Endothelial cell of umbilical vein (primary cell): ENCODE measurements at regions not wholly inside any gene's neighbourhood (a gene's known extent, or its start where the extent isn't known, plus 50 kb on each side); places are given as distances from the start of the nearest gene placed in this dataset.

Experiments
- BruUV-seq: library from RNA; stranded (reverse); fragments of 400-500 nt; replicated peaks from 2 replicates; lab custom pipeline; 2021; lab: Mats Ljungman, UMichigan
- CTCF ChIA-PET: fragments of 300-600, 350-600 bp; sonication (Branson Sonifier 250); formaldehyde crosslinking; loops from one replicate; lab custom pipeline; 2021; ENCODE audit warnings: antibody characterized with exemption, inconsistent platforms; lab: Charles Lee
- POLR2A ChIA-PET: fragments of 300-600, 350-600 bp; sonication (Branson Sonifier 250); formaldehyde crosslinking; loops from one replicate; lab custom pipeline; 2021; ENCODE audit warnings: antibody characterized with exemption, inconsistent platforms; lab: Charles Lee
- DNase-seq: peaks from one replicate; pipeline ENCODE4 v3.0.0-alpha.2; 2011; ENCODE audit warnings: low read depth, low spot score
- FAIRE-seq: peaks from 2 replicates; lab custom pipeline; 2011; peaks lifted over from hg19 to GRCh38; lab: Jason Lieb, UNC
- H2AFZ ChIP-seq: 2 replicates; pipeline ENCODE4 v1.6.0; 2012; ENCODE audit warnings: low read depth, low read length, control low read depth, inconsistent platforms
- H3K27ac ChIP-seq: 2 replicates; pipeline ENCODE4 v1.5.1; 2011; ENCODE audit warnings: low read depth, mild to moderate bottlenecking, control low read depth, low read length, moderate library complexity; ENCODE audit not compliant: insufficient read depth
- H3K27me3 ChIP-seq, 2 experiments: 2 replicates each; pipeline versions ENCODE4 v1.6.0 to v1.6.1; 2011; ENCODE audit warnings: low read length in 2 of 2, mixed read lengths in 1 of 2; ENCODE audit not compliant: control insufficient read depth in 2 of 2, insufficient read depth in 2 of 2
- H3K36me3 ChIP-seq, 2 experiments: 2 replicates in 1 of 2; 3 replicates in 1 of 2; pipeline ENCODE4 v1.5.1; 2011; ENCODE audit warnings: low read length in 2 of 2, mild to moderate bottlenecking in 1 of 2, moderate library complexity in 1 of 2; ENCODE audit not compliant: control insufficient read depth in 2 of 2, insufficient read depth in 2 of 2; ENCODE audit errors: extremely low read depth in 1 of 2
- H3K4me1 ChIP-seq: 3 replicates; pipeline ENCODE4 v1.5.1; 2011; ENCODE audit warnings: mild to moderate bottlenecking, low read length; ENCODE audit not compliant: control insufficient read depth, insufficient read depth; ENCODE audit errors: extremely low read depth
- H3K4me2 ChIP-seq: 2 replicates; pipeline ENCODE4 v1.6.1; 2011; ENCODE audit warnings: low read length, control low read depth, mixed read lengths; ENCODE audit not compliant: insufficient read depth
- H3K4me3 ChIP-seq, 3 experiments: fragments of 200-600 bp in 1 of 3; sonication (generic), shearing (Covaris generic) in 1 of 3; replicated peaks in 1 of 3; 2 replicates each; pipeline ENCODE4 v1.5.1; 2011 to 2016; ENCODE audit warnings: control low read depth in 3 of 3, low read length in 3 of 3, mild to moderate bottlenecking in 2 of 3, inconsistent platforms in 1 of 3, low read depth in 1 of 3, moderate library complexity in 1 of 3; ENCODE audit not compliant: insufficient read depth in 1 of 3
- H3K79me2 ChIP-seq: 2 replicates; pipeline ENCODE4 v1.6.0; 2012; ENCODE audit warnings: low read length, inconsistent platforms; ENCODE audit not compliant: control insufficient read depth, insufficient read depth
- H3K9ac ChIP-seq: replicated peaks from 2 replicates; pipeline ENCODE3; 2011; ENCODE audit warnings: low read length, control low read depth; ENCODE audit not compliant: insufficient read depth; ENCODE audit errors: extremely low read depth
- H3K9me1 ChIP-seq: replicated peaks from 3 replicates; pipeline ENCODE4 v1.6.0; 2011; ENCODE audit warnings: mild to moderate bottlenecking, low read length; ENCODE audit not compliant: control insufficient read depth, insufficient read depth; ENCODE audit errors: extremely low read depth
- H3K9me3 ChIP-seq: replicated peaks from 2 replicates; pipeline ENCODE4 v1.5.1; 2012; ENCODE audit warnings: low read length, inconsistent platforms; ENCODE audit not compliant: control insufficient read depth, insufficient read depth
- H4K20me1 ChIP-seq: replicated peaks from 2 replicates; pipeline ENCODE3; 2011; ENCODE audit warnings: mild to moderate bottlenecking, low read length; ENCODE audit not compliant: control insufficient read depth, insufficient read depth; ENCODE audit errors: extremely low read depth
- EZH2 ChIP-seq: IDR thresholded peaks from 2 replicates; pipeline ENCODE4 v1.6.1; 2012; ENCODE audit warnings: borderline replicate concordance, low read depth, mild to moderate bottlenecking, moderate library complexity, low read length, inconsistent platforms; ENCODE audit not compliant: severe bottlenecking
- FOS ChIP-seq: IDR thresholded peaks from 2 replicates; pipeline ENCODE4 v1.6.1; 2011; ENCODE audit warnings: mild to moderate bottlenecking, low read length, moderate library complexity, borderline replicate concordance; ENCODE audit not compliant: insufficient read depth
- GATA2 ChIP-seq: IDR thresholded peaks from 2 replicates; pipeline ENCODE4 v1.7.0; 2011; ENCODE audit warnings: low read depth, mild to moderate bottlenecking, moderate library complexity, mixed read lengths, low read length; ENCODE audit not compliant: insufficient read length, insufficient read depth
- JUN ChIP-seq: IDR thresholded peaks from 2 replicates; pipeline ENCODE4 v1.6.1; 2011; ENCODE audit warnings: borderline replicate concordance, low read depth; ENCODE audit not compliant: insufficient read length, insufficient read depth
- MYC ChIP-seq: IDR thresholded peaks from one replicate; pipeline ENCODE4 v1.6.1; 2011; ENCODE audit warnings: mild to moderate bottlenecking, low read depth, low read length
- POLR2A ChIP-seq: IDR thresholded peaks from 2 replicates; pipeline ENCODE4 v1.6.1; 2012; ENCODE audit warnings: low read depth, mild to moderate bottlenecking, control low read depth, low read length
- POLR2AphosphoS5 ChIP-seq: IDR thresholded peaks from 2 replicates; pipeline ENCODE4 v1.6.1; 2012; ENCODE audit warnings: low read depth, mild to moderate bottlenecking, control low read depth, low read length, moderate library complexity; ENCODE audit not compliant: insufficient read depth
- dilution Hi-C: fragments of 300-500 bp; cut with MboI; formaldehyde crosslinking; loops from one replicate; pipeline ENCODE4 v1.15.0; 2019; ENCODE audit warnings: low sequenced_read_pairs; ENCODE audit not compliant: extremely low pct_ligation_motif_present
- intact Hi-C: fragments of 100-400 bp; cut with micrococcal nuclease; formaldehyde crosslinking; loops from one replicate; pipeline ENCODE4 v1.10.0; 2022
- TF ChIP-seq, protein P1 (sequence below): IDR thresholded peaks from 2 replicates; pipeline ENCODE4 v1.6.1; 2011; ENCODE audit not compliant: insufficient read depth, insufficient read length
- TF ChIP-seq, protein P2 (sequence below), 2 donors: IDR thresholded peaks; 1 replicate in 1 of 2; 2 replicates in 1 of 2; pipeline ENCODE4 v1.5.1; 2011; ENCODE audit warnings: low read length in 2 of 2, mild to moderate bottlenecking in 2 of 2, moderate library complexity in 2 of 2, control low read depth in 1 of 2, inconsistent platforms in 1 of 2, low read depth in 1 of 2; ENCODE audit not compliant: insufficient read depth in 1 of 2; ENCODE audit errors: extremely low read depth in 1 of 2

DNA sequence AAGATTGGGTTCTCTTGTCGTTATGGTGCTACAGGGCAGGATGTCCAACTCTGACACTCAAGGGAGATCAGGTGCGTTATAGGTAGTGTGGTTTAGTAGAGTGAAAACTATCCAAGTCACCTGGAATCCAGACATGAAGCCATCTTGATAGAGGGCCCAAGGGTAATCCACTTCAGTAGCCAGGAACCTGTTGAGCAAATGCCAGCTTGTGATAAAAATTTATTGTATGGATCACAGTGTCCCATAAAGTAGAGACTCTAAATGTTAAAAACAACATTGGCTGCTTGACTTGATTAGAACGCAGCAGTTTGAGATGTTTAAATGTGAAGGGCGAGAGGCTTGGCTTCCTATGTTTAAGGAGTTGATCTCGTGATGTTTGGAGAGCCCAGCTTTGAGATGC, 105.7 kb upstream of the GMDS start:
- BruUV-seq, result no TSS peak
- Histone ChIP-seq H3K27ac (no peak overlapping the region), H3K4me3 (no peak overlapping the region), H3K4me2 (no peak overlapping the region), H3K79me2 (no peaks in the 10 kb centered on the region), H3K9me3 (no peaks in the 10 kb centered on the region), H3K27me3 (no peaks in the 10 kb centered on the region), H3K9me1 (no peaks in the 10 kb centered on the region), H4K20me1 (no peaks in the 10 kb centered on the region), H3K4me1 (peaks cover 6% of the 10 kb centered on the region), H3K9ac (no peak overlapping the region), H2AFZ (no peak overlapping the region), H3K36me3 (no peaks in the 10 kb centered on the region)
- ChIA-PET CTCF (interaction anchor here (1.0 to 3.9 kb wide), 6 partner anchors 143 to 746 kb away, joined by 3 to 79 read pairs (median 4); no protein-coding TSS in a partner anchor), POLR2A (interaction anchor here (0.5 kb wide), 1 partner anchor 815 kb away, joined by 9 read pairs; no protein-coding TSS in a partner anchor)
- FAIRE-seq, result no peak
- intact Hi-C loops, result loop anchor here (10.0 kb wide), 2 partner anchors 326 to 566 kb away; no protein-coding TSS in a partner anchor
- TF ChIP-seq POLR2A, result no peak
- TF ChIP-seq, protein P1, sequence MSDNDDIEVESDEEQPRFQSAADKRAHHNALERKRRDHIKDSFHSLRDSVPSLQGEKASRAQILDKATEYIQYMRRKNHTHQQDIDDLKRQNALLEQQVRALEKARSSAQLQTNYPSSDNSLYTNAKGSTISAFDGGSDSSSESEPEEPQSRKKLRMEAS, result no peak
- TF ChIP-seq FOS, result no peak
- no peak for TF ChIP-seq EZH2
- no peak for TF ChIP-seq MYC
- TF ChIP-seq, protein P2, sequence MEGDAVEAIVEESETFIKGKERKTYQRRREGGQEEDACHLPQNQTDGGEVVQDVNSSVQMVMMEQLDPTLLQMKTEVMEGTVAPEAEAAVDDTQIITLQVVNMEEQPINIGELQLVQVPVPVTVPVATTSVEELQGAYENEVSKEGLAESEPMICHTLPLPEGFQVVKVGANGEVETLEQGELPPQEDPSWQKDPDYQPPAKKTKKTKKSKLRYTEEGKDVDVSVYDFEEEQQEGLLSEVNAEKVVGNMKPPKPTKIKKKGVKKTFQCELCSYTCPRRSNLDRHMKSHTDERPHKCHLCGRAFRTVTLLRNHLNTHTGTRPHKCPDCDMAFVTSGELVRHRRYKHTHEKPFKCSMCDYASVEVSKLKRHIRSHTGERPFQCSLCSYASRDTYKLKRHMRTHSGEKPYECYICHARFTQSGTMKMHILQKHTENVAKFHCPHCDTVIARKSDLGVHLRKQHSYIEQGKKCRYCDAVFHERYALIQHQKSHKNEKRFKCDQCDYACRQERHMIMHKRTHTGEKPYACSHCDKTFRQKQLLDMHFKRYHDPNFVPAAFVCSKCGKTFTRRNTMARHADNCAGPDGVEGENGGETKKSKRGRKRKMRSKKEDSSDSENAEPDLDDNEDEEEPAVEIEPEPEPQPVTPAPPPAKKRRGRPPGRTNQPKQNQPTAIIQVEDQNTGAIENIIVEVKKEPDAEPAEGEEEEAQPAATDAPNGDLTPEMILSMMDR (IDR thresholded peaks at IDR 0.05; ENCODE audit: extremely low read depth in 1 of 2, insufficient read depth in 1 of 2, low read depth in 1 of 2, low read length in 2 of 2), result no peak
- TF ChIP-seq POLR2AphosphoS5, result no peak
- no peak for TF ChIP-seq JUN
- TF ChIP-seq GATA2, result no peak
- no peak for DNase-seq
- dilution Hi-C loops, result no loop called here
